Body of pancreas (tissue), 4 donors: ENCODE measurements at regions not wholly inside any gene's neighbourhood (a gene's known extent, or its start where the extent isn't known, plus 50 kb on each side); places are given as distances from the start of the nearest gene placed in this dataset.

Source experiments
- ATAC-seq: fragments of 150-250 bp; one replicate; pipeline ENCODE4 v1.9.1; 2016
- DNase-seq, 4 donors: peaks; one replicate each; pipeline ENCODE4 v3.0.0-alpha.2; 2019
- H3K27ac ChIP-seq, 4 donors: fragments of 200-600 bp; sonication (generic); 1 replicate in 3 of 4; 2 replicates in 1 of 4; pipeline versions ENCODE4 v1.5.1 to v1.6.1; 2016 to 2019; ENCODE audit warnings: mild to moderate bottlenecking in 1 of 4, mixed read lengths in 1 of 4, moderate library complexity in 1 of 4
- H3K27me3 ChIP-seq, 2 donors: fragments of 200-600 bp; sonication (generic); one replicate each; pipeline ENCODE4 v1.6.0; 2016; ENCODE audit warnings: mild to moderate bottlenecking in 1 of 2
- H3K36me3 ChIP-seq, 2 donors: fragments of 200-600 bp; sonication (generic); replicated peaks in 1 of 2; 2 replicates each; pipeline ENCODE4 v1.5.1; 2016; ENCODE audit warnings: low read depth in 2 of 2; ENCODE audit not compliant: insufficient read depth in 1 of 2
- H3K4me1 ChIP-seq: fragments of 200-600 bp; sonication (generic); one replicate; pipeline ENCODE4 v1.6.0; 2016
- H3K4me3 ChIP-seq, 2 donors: fragments of 200-600 bp; sonication (generic); 1 replicate in 1 of 2; 2 replicates in 1 of 2; pipeline ENCODE4 v1.5.1; 2016 to 2019
- H3K9me3 ChIP-seq, 3 donors: fragments of 200-600 bp; sonication (generic); 1 replicate in 2 of 3; 2 replicates in 1 of 3; pipeline ENCODE4 v1.5.1; 2016
- CTCF ChIP-seq, 7 experiments: fragments of 450-650 bp in 4 of 7; fragments of 200-600 bp in 3 of 7; sonication (generic) in 3 of 7; IDR thresholded peaks; one replicate each; pipeline ENCODE4 v1.5.1; 2016 to 2019; ENCODE audit warnings: antibody characterized with exemption in 7 of 7
- POLR2A ChIP-seq, 3 donors: fragments of 450-650 bp; IDR thresholded peaks; one replicate each; pipeline ENCODE4 v1.6.1; 2016; ENCODE audit warnings: antibody characterized with exemption in 3 of 3, mild to moderate bottlenecking in 2 of 3
- WGBS, 2 donors: methylation state at CpG; one replicate each; pipeline ENCODE4 v1.1.5; 2017; 5-methylcytosine and 5-hydroxymethylcytosine counted together
- intact Hi-C: fragments of 100-400 bp; cut with DNase I; formaldehyde crosslinking; loops from one replicate; pipeline ENCODE4 v1.15.1; 2023

- Histone ChIP-seq H3K4me1 (no peaks in the 10 kb centered on the region), H3K27me3 (no peaks in the 10 kb centered on the region), H3K9me3 (no peaks in the 10 kb centered on the region), H3K27ac (no peak overlapping the region), H3K4me3 (no peak overlapping the region), H3K36me3 (no peaks in the 10 kb centered on the region)
- intact Hi-C loops: no loop called here
- TF ChIP-seq POLR2A (IDR thresholded peaks at IDR 0.05): no peak
- TF ChIP-seq CTCF (IDR thresholded peaks at IDR 0.05): no peak
- DNase-seq (no peak), ATAC-seq (no peak)
- WGBS, 2 donors: 65 to 73% methylated on average over 6 of the region's 6 CpGs
Observed at GRCh38 chr7:68564306-68565135, 1033.8 kb upstream of the AUTS2 start.

- DNase-seq (no peak), ATAC-seq (no peak)
- intact Hi-C loops: no loop called here
- Histone ChIP-seq H3K36me3 (no peaks in the 10 kb centered on the region), H3K27ac (no peak overlapping the region), H3K27me3 (no peaks in the 10 kb centered on the region), H3K4me3 (no peak overlapping the region), H3K9me3 (no peaks in the 10 kb centered on the region), H3K4me1 (no peaks in the 10 kb centered on the region)
- TF ChIP-seq CTCF (IDR thresholded peaks at IDR 0.05) (no peak), POLR2A (IDR thresholded peaks at IDR 0.05) (no peak)
Observed at GRCh38 chr7:68571286-68571685, 1027.0 kb upstream of the AUTS2 start.

- H3K27ac ChIP-seq: no peak overlapping the region
- H3K4me3 ChIP-seq: no peak overlapping the region
- H3K9me3 ChIP-seq: no peaks in the 10 kb centered on the region
- H3K27me3 ChIP-seq: no peaks in the 10 kb centered on the region
- no peak for ATAC-seq
- no peak for DNase-seq
- H3K4me1 ChIP-seq: no peaks in the 10 kb centered on the region
- TF ChIP-seq POLR2A (IDR thresholded peaks at IDR 0.05): no peak
- no peak for TF ChIP-seq CTCF (IDR thresholded peaks at IDR 0.05)
- intact Hi-C loops: no loop called here
- WGBS, 2 donors: 49 to 55% methylated on average over 12 of the region's 12 CpGs
- H3K36me3 ChIP-seq: no peaks in the 10 kb centered on the region
Observed at GRCh38 chr7:68573271-68574005, 1024.8 kb upstream of the AUTS2 start.

GRCh38 chr7:68576366-68576765, 1021.9 kb upstream of the AUTS2 start:
- Histone ChIP-seq H3K27ac (no peak overlapping the region), H3K4me3 (no peak overlapping the region), H3K36me3 (no peaks in the 10 kb centered on the region), H3K27me3 (no peaks in the 10 kb centered on the region), H3K4me1 (no peaks in the 10 kb centered on the region), H3K9me3 (peaks cover 0 to 7% (median 0%) of the 10 kb centered on the region in 3 donors)
- no peak for TF ChIP-seq CTCF (IDR thresholded peaks at IDR 0.05)
- TF ChIP-seq POLR2A (IDR thresholded peaks at IDR 0.05): no peak
- 37 to 43% methylated on average over 2 of the region's 2 CpGs for WGBS, 2 donors
- intact Hi-C loops: no loop called here
- DNase-seq (no peak), ATAC-seq (no peak)
